Epidermal melanocyte (primary cell): ENCODE measurements at regions not wholly inside any gene's neighbourhood (a gene's known extent, or its start where the extent isn't known, plus 50 kb on each side); places are given as distances from the start of the nearest gene placed in this dataset.
A peak's percentile ranks its signal among the peaks of the same experiment; 100 is the strongest.

Experiments
- DNase-seq: peaks from one replicate; pipeline ENCODE4 v3.0.0; 2011; ENCODE audit warnings: low spot score; ENCODE audit not compliant: insufficient read length

DNA sequence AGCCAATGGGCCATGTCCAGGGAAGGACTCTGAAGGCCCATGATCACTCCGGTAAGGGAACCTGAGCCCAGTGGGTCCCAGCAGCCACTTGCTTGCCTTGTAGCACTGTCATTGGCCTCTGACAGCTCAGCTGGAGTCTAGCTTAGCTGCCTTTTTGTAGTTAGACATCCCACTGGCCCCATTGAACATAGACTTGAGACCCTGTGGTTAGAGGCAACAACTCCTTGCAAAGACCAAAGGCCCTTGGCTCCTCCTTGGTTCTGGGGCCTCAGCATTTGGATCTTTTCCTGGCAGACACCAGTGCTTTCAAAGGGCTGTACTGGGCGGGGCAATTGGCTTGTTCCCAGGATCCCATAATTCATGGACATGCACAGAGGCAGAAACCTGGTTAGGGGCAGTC is 321.2 kb downstream of the CXCL12 start:
- no peak for DNase-seq

DNA sequence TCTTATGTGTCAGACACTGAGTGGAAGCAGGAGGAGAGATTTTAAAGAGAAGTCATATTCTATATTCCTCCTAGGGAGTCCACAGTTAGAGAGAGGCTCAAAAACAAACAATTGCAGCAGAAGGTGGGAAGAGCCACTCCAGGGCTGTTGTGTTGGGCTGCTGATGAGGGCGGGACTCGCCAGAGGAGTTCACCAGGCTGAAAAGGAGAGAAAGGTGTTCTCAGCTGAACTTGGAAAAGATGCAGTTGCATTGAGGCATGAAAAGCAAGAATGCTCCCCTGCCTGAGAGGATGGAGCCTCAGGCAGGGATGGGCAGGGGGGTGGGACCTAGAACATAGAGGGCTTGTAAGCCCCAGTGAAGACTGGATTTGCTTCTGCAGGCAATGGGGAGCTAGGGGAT is 324.2 kb downstream of the CXCL12 start:
- no peak for DNase-seq

DNA sequence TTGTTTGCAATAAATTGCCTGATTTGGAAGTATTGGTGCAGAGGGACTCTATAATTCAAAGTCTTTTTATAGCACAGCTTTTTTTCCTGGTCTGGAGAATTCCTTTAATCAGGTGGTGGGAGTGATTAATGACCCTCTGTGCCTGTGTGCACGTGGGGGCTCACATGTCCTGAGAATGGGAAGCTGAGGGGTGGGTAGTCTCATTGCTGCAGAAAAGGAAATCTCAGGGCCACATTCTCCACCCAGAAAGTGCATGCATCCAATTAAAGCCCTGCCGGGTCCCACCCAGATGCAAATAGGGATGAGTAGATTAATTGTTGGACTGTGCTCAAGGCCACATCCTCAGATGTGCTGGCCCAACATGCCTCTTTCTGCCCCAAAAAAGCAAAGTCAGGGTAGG is 324.7 kb downstream of the CXCL12 start:
- no peak for DNase-seq

DNA sequence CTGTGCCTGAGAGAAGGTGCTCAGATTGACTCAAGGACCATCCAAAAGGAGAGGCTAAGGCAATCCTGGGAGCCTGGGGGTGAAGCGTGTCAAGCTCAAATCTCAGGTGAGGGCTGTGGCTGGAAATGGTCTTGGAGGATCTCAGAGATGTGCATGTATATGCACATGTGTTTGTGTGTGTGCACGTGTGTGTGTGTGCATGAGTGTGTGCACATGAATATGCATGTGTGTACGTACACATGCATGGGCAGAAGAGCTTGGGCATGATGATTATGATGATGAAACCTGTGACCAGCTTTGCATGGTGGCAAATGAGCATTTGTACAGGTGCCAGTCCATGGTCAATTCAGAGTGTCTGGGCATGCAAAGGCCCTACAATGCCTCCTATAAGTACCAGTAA is 326.6 kb downstream of the CXCL12 start:
- DNase-seq: no peak

DNA sequence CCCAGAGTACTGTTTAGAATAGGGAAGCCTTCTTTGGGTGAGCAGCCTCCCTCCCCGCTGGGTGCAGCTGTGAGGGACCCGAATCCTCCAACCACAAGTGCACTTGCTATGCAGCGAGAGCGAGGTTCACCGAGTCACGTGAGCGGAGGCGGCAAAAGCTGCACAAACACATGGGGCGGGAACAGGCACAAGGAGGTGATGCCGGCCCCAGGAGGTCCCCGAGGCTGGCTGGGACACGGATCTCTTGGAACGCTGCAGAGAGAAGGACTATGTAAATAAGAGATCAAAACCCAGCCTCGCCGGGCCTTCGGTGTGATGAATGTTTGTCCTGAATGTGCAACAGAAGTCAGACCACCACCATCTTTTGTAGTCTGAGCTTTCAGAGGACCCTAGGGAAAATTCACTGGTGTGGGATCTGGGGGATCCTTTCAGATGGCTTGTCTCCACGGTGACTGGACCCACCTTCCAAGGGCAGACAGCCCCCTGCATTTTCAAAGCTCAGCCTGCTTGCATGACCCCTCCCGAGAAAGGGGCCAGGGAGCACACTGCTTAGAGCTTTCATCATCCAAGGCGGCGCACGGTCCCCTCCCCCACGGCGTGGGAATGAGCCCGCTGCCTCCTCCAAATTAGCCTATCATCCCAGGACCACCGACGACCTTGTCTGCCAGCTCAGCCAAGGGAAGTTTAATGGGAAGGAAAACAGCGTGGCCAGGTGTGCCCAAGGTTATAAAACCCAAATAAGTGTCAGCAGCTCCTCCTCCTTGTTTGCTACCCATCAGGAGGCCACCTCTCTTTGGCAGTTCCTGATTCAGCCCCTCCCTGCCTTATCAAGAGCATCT is 327.7 kb downstream of the CXCL12 start:
- DNase-seq: no peak

DNA sequence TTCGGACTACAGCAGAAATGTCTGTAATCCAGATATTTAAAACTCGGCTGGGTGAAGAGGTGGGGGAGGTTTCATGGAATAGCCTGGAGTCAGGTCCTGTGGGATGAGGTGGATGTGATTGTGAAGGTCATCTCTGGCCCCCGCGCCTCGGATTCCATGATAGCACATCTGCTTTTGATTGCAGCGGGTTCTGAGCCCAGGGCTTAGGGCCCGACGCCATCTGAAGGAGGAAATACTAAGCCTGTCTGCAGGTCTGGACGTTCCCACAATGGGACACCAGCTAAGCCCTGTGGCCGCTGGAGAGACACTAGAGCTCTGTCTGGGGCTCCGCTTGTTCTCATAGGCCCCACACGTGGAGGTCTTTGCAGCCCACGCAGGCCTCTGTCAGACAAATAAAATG is 328.7 kb downstream of the CXCL12 start:
- no peak for DNase-seq

- no peak for DNase-seq
Measured at GRCh38 chr10:44054046-44054445, 330.9 kb downstream of the CXCL12 start.

DNA sequence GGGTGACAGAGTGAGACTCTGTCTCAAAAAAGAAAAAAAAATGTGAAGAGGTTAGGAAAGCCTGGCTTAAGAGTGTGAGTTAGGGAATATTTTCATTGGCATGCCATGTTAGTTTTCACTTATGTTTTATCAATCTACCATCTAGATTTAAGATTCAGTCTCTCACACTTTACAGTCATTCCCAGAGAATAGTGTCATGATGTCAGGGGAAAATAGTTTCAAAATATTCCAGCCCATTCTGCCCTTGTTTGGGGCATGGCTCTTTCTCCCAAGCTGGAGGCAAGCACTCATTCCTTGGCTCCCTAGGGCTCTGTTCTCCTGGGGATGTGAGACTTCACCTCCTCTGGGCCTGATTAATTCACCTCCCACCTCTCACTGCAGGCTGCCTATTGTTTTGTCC is 331.5 kb downstream of the CXCL12 start:
- no peak for DNase-seq

- no peak for DNase-seq
Measured at GRCh38 chr10:44051584-44052385, 333.1 kb downstream of the CXCL12 start.

- DNase-seq: no peak
Measured at GRCh38 chr10:44051091-44051490, 333.8 kb downstream of the CXCL12 start.

GRCh38 chr10:44049301-44050015 is 335.4 kb downstream of the CXCL12 start:
- DNase-seq: no peak

DNA sequence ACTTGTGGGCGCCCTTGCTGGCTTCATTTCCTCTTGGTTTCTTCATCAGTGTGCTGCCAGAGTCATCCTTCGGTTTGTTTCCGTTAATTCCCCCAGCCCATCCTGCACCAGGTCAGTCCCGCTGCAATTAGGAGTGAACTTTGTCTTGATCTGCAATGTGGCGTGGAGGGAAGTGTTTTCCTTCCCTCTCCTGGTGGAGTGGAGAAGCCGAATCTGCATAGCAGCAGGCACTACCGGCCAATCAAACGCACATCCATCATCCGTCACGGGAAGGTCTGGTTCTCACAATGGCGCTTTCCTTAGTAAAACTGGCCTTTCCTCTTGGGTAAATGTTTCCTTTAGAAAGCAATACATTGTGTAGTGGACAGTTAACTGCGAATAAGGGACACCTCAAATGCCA is 337.5 kb downstream of the CXCL12 start:
- DNase-seq: no peak

DNA sequence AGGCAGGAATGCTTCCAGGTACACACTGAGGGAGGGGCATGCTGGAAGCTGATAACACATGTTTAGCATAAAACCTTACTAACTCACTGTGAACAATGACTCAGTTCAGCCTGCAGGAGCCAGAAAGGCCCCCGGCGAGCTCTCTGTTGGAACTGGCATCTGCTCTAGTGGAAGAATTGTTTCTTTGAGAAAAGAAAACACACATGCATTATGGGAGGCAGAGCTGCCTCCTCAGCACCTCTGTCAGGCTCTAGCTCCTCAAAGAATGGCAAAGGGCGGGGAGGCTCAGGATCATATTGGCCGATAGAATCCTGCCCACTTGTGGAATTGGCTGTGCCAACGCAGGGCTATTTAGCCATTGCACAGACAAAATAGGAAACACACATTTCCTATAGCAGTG is 338.3 kb downstream of the CXCL12 start:
- DNase-seq: peak; percentile 60

DNA sequence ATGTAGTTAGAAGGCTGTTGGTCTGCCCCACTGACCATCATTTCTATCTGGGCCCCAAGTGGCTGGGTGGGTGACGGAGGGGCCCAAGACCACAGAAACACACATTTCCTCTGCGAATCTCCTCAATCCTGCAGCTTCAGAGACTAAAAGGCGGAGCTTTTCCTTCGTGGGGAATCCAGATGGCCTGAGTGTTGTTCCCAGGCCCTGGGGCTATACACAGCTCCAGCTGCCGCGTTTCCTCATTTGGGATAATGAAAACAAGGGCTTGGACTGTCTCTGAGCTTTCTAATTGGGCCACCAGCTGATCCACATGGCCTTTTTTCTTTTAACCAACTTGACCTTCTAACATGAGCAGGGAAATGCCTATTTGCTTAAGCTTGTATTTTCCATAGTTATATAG is 339.9 kb downstream of the CXCL12 start:
- DNase-seq: peak; percentile 83

DNA sequence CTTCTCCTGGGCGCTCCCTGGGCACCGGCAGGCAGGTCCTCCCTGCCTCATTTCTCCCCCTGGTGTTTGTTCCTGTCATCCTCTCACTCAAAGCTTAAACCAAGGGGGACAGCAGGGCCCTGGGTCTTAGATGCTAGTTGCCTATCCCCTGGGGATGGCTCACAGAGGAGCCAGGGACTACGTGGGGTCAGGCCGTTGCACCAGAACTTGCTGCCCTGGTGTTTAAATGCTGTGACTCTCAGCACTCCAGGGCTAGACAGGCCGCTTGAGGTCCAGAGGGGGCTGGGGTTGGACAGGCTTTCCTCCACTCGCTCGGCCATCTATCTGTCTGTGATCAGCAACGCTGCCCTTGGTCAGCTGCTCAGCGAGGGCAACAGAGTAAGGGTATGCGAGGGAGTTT is 340.3 kb downstream of the CXCL12 start:
- no peak for DNase-seq

DNA sequence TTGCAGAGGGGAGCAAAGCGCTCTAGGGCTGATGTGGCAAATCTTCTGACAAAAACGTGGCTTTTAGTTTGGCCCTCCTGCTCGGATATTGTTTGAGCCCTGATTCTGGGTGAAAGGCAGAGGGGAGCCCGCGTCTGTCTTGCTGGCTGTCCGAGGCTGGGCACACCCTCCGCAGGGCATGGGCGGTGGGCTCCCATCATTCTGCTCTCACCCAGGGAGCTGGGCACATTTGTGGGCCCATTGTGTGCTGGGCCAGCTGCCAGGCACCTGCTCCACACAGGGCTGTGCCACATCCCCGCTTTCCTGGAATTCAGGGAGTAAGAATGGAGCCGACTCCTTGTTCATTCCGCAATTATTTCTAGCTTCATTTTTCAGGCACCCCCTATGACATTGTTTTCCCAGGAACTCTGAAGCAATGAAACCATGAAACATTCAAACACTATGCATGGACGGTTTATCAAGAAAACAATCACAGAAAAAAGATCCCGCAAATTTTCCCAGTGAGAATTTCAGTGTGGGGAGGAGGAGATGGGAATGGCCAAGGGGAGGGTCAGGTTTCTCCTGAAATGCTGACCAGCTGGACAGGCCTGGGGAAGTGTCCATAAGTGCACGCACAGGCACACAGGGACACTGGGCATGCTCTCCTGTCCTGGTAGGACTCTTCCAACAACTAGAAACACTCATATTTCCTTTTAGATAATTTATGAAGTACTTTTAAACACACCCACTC is 341.1 kb downstream of the CXCL12 start:
- no peak for DNase-seq

GRCh38 chr10:44042926-44043602 is 341.8 kb downstream of the CXCL12 start:
- no peak for DNase-seq

GRCh38 chr10:44042075-44042770 is 342.7 kb downstream of the CXCL12 start:
- DNase-seq: no peak

DNA sequence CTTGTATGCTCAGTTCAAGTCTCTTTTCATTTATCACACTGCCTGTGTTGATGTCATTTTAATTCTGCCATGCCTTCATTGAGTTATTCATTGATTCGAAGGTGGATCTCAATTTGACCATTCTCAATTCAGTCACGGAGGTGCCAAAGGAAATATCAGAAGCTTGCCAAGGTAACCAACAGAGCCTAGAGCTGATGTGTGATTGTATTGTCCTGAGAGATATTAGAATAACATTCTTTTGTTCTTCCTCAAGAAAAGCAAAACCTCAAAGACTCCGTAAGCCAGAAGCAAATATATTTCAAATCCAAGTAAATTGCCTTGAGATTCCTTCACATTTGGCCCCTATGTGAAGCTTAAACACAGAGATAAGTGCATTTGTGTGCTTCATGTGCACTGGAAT is 345.3 kb downstream of the CXCL12 start:
- DNase-seq: no peak

DNA sequence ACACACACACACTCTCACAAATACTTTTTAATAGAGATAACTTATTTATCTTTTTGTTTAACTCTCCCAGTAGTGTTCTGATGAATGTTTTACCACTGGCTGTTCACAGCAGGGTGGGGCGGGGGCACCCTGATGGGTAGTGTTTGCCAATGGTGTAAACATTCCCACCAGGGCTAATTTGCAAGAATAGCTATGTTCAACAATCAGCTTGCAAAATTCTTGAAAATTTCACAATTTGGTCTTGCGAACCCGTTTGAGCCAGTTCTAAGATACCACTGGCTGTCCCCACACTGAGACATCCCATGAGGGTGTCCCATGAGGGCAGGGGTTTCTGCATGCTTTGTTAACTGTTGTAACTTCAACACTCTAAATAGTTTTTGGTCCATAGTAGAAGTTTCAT is 348.5 kb downstream of the CXCL12 start:
- DNase-seq: no peak
